ENCODE measurements at regions not wholly inside any gene's neighbourhood (a gene's known extent, or its start where the extent isn't known, plus 50 kb on each side); places are given as distances from the start of the nearest gene placed in this dataset.

DNA sequence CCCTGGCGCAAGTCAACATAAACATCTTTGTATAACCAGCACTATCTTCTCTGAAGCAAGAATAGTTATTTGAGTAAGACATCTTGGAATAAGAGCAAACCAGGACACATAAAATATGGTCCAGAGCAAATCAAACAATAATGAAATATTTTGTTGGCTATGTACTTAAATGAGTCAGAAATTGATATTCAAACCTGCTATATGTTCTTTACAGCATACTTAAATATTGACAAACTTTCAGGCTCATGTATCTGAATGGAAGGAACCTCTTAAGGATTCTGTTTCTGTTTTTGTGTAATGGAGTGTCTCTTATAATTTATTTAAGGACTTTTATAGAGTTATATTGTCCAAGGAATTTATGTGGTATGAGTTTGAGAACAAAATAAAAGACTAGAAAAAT lies 747.3 kb downstream of the EFNA5 start:
- no peak overlapping the region for H3K4me3 ChIP-seq (ENCODE audit: low read depth, low read length)
- no peak for DNase-seq (ENCODE audit: low read depth, low spot score)
- POLR2A ChIA-PET = no interaction called here
- TF ChIP-seq CTCF (IDR thresholded peaks at IDR 0.05; ENCODE audit: insufficient read depth, low read length, missing control alignments) = no peak
- CTCF ChIA-PET = no interaction called here

DNA sequence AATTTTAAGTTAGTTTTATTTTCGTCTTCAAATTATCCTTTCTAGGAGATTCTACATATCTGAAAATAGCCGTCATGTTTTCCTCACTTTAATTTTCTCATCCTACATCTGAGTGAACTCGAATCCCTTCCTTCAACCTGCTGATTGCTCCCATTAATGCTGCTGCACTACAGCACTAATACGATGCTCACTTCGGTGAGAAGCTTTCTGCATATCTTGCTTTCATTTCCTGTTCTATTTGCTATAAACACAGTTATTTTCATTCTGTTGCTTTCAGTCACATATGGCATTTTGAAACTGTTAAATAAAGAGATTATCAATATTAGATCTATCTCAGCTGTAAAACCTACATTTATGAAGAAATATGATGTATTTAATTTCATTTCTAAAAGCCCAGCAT lies 749.2 kb downstream of the EFNA5 start:
- ChIA-PET CTCF (no interaction called here), POLR2A (no interaction called here)
- no peak for DNase-seq (ENCODE audit: low read depth, low spot score)
- no peak for TF ChIP-seq CTCF (IDR thresholded peaks at IDR 0.05; ENCODE audit: insufficient read depth, low read length, missing control alignments)
- no peak overlapping the region for H3K4me3 ChIP-seq (ENCODE audit: low read depth, low read length)

- ChIA-PET POLR2A (no interaction called here), CTCF (no interaction called here)
- TF ChIP-seq CTCF (IDR thresholded peaks at IDR 0.05; ENCODE audit: insufficient read depth, low read length, missing control alignments) = no peak
Observed at GRCh38 chr5:106910486-106910885, 760.3 kb downstream of the EFNA5 start.

DNA sequence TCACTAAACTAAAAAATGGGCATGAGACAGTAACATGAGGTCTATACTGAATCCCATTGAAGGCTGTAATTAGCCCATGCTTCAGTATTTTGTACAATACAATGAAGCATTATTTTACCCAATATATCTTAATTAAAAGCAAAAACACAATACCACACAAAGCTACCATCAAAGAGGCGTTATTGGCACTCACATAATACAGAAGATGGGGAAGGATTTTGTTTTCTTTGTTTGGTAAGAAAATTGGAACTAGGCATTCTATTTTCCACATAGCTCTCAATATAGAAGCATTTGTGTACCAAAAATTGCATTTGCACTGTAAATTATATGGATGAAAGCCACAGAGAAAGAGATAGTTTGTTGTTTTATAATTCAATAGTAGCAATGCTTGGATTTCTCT lies 761.0 kb downstream of the EFNA5 start:
- CTCF ChIA-PET = no interaction called here
- TF ChIP-seq CTCF (IDR thresholded peaks at IDR 0.05; ENCODE audit: insufficient read depth, low read length, missing control alignments) = no peak
- no peak for DNase-seq (ENCODE audit: low read depth, low spot score)
- no peak overlapping the region for H3K4me3 ChIP-seq (ENCODE audit: low read depth, low read length)
- POLR2A ChIA-PET = no interaction called here

More at GRCh38 chr5:106910486-106910885, 760.3 kb downstream of the EFNA5 start:
- DNase-seq (ENCODE audit: low read depth, low spot score) = no peak
- H3K4me3 ChIP-seq (ENCODE audit: low read depth, low read length) = no peak overlapping the region

DNA sequence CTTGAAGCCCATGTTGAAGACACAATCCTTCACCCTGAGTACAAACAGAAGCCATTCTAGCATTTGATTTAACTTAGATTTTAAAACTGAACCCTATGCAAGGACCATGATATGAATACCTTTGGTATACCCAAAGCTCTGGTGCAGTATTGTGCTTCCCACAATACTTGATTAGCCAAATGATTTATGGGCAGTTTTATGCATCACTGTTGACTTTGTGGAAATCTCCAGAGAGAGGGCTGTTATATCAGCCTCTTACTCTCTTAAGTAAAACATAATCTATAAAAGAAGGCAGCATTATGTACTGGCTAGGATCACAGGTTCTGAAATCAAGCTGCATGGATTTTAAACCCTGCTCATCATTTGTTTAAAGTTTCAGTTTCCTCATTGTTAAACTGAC lies 762.8 kb downstream of the EFNA5 start:
- ChIA-PET POLR2A (no interaction called here), CTCF (no interaction called here)
- no peak overlapping the region for H3K4me3 ChIP-seq (ENCODE audit: low read depth, low read length)

DNA sequence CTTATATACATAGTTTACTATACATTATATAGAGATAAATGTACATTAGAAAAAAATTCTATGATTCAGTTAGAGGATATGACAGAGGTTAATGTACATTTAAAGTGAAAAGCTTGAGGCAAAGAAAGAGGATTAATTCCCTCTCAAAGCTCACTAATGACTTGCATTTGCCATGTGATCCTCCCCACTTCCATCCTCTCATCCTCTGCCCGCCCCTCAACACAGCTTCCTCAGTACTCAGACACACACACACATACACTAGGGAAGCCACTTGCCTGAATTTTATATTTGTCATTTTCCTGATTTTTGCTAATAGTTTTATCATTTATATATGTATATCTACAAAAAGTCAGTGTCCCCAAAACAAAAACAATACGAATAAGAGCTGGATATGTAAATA lies 764.5 kb downstream of the EFNA5 start:
- ChIA-PET POLR2A (no interaction called here), CTCF (no interaction called here)
- no peak for TF ChIP-seq CTCF (IDR thresholded peaks at IDR 0.05; ENCODE audit: insufficient read depth, low read length, missing control alignments)
- DNase-seq (ENCODE audit: low read depth, low spot score) = no peak
- no peak overlapping the region for H3K4me3 ChIP-seq (ENCODE audit: low read depth, low read length)

More for the DNA sequence above, 762.8 kb downstream of the EFNA5 start:
- TF ChIP-seq CTCF (IDR thresholded peaks at IDR 0.05; ENCODE audit: insufficient read depth, low read length, missing control alignments) = no peak
- no peak for DNase-seq (ENCODE audit: low read depth, low spot score)
